ENCODE measurements at regions not wholly inside any gene's neighbourhood (a gene's known extent, or its start where the extent isn't known, plus 50 kb on each side); places are given as distances from the start of the nearest gene placed in this dataset.

- Histone ChIP-seq H3K4me1 (ENCODE audit: insufficient read depth, low read length) (no peaks in the 10 kb centered on the region), H3K9ac (ENCODE audit: insufficient read depth, low read depth, low read length) (no peak overlapping the region), H2AFZ (ENCODE audit: low read length) (no peak overlapping the region), H3K79me2 (ENCODE audit: insufficient read depth, low read length) (no peaks in the 10 kb centered on the region), H4K20me1 (ENCODE audit: insufficient read depth, low read length) (no peaks in the 10 kb centered on the region), H3K27me3 (ENCODE audit: control insufficient read depth in 1 of 2, insufficient read depth in 2 of 2, low read length in 2 of 2) (no peaks in the 10 kb centered on the region; a peak in 1 of 5 replicates), H3K4me2 (ENCODE audit: low read depth, low read length) (no peak overlapping the region), H3K27ac (ENCODE audit: extremely low read length, insufficient read depth, low read length) (no peak overlapping the region), H3K9me3 (ENCODE audit: low read length) (peaks cover 40% of the 10 kb centered on the region), H3K36me3 (replicated peaks in 1 of 2; ENCODE audit: control insufficient read depth in 1 of 2, insufficient read depth in 2 of 2, low read length in 2 of 2) (no peaks in the 10 kb centered on the region), H3K4me3 (replicated peaks in 1 of 3; ENCODE audit: insufficient read depth in 1 of 3, low read depth in 2 of 3, low read length in 3 of 3) (no peak overlapping the region)
- TF ChIP-seq XRCC5 (optimal IDR thresholded peaks at IDR 0.05; ENCODE audit: low read length) = no peak
- no peak for TF ChIP-seq ZNF260 (CRISPR knock-in tag; IDR thresholded peaks at IDR 0.05; ENCODE audit: borderline replicate concordance, low read depth)
- no peak for TF ChIP-seq POLR2G (IDR thresholded peaks at IDR 0.05; ENCODE audit: low read depth, low read length)
- TF ChIP-seq TFE3 (CRISPR knock-in tag; IDR thresholded peaks at IDR 0.05) = no peak
- TF ChIP-seq ZNF460 (CRISPR knock-in tag; IDR thresholded peaks at IDR 0.05; ENCODE audit: borderline replicate concordance) = no peak
- TF ChIP-seq NFAT5 (CRISPR knock-in tag; IDR thresholded peaks at IDR 0.05) = no peak
- BruUV-seq (replicated peaks) = no TSS peak
- ChIA-PET POLR2A (no interaction called here), CTCF (ENCODE audit: low intra/inter-chr PET ratio, low total read pairs) (no interaction called here)
- no peak for FAIRE-seq
- intact Hi-C loops (cut with micrococcal nuclease; ENCODE audit: unreplicated experiment) = no loop called here
- DNase-seq (ENCODE audit: low spot score) = no peak
- in situ Hi-C loops (cut with HindIII; ENCODE audit: extremely low pct_ligation_motif_present, low pct_unique_long_range_greater_than_20kb) = no loop called here
- ATAC-seq = no peak
- 46% methylated on average over 6 of the region's 6 CpGs for WGBS (ENCODE audit: low lambda C conversion rate)
These were observed 593.6 kb downstream of the MAT2B start for GRCh38 chr5:164098979-164099378.
